PC-3 (cell line): ENCODE measurements at regions not wholly inside any gene's neighbourhood (a gene's known extent, or its start where the extent isn't known, plus 50 kb on each side); places are given as distances from the start of the nearest gene placed in this dataset.

ENCODE experiments used
- ATAC-seq: fragments of 200-7000 bp; cut with Tn5 transposase; 2 replicates; pipeline ENCODE4 v1.9.1; 2020; ENCODE audit warnings: mild to moderate bottlenecking, moderate library complexity
- BruUV-seq: library from RNA; stranded (reverse); fragments of 400-500 nt; replicated peaks from 2 replicates; lab custom pipeline; 2021; lab: Mats Ljungman, UMichigan
- CTCF ChIA-PET: fragments of 300-600 bp; sonication (Branson Sonifier 250); formaldehyde crosslinking; loops from one replicate; lab custom pipeline; 2022; ENCODE audit warnings: antibody characterized with exemption; lab: Charles Lee
- POLR2A ChIA-PET: fragments of 300-600 bp; sonication (Branson Sonifier 250); formaldehyde crosslinking; loops from one replicate; lab custom pipeline; 2022; ENCODE audit warnings: antibody characterized with exemption; ENCODE audit not compliant: unreplicated experiment; lab: Charles Lee
- DNase-seq: peaks from one replicate; pipeline ENCODE4 v3.0.0-alpha.2; 2015
- H2AFZ ChIP-seq: fragments of 300-600 bp; sonication (generic); 2 replicates; pipeline ENCODE4 v1.6.0; 2016; ENCODE audit warnings: antibody characterized with exemption, low read length
- H3F3A ChIP-seq: fragments of 300-600 bp; sonication (generic); one replicate; pipeline ENCODE4 v1.6.0; 2017; ENCODE audit warnings: antibody characterized with exemption, low read length, control low read depth, mild to moderate bottlenecking; ENCODE audit not compliant: unreplicated experiment
- H3K27ac ChIP-seq: fragments of 300-600 bp; sonication (generic); 2 replicates; pipeline ENCODE4 v1.5.1; 2016; ENCODE audit warnings: mild to moderate bottlenecking, low read length
- H3K27me3 ChIP-seq: fragments of 300-600 bp; sonication (generic); 2 replicates; pipeline ENCODE4 v1.6.1; 2016; ENCODE audit warnings: low read length, mixed read lengths
- H3K36me3 ChIP-seq: fragments of 300-600 bp; sonication (generic); 2 replicates; pipeline ENCODE4 v1.6.1; 2016; ENCODE audit warnings: low read depth, mixed run types, low read length, mixed read lengths
- H3K4me1 ChIP-seq: fragments of 300-600 bp; sonication (generic); 2 replicates; pipeline ENCODE4 v1.5.1; 2016; ENCODE audit warnings: low read length; ENCODE audit not compliant: insufficient read depth
- H3K4me2 ChIP-seq: fragments of 300-600 bp; sonication (generic); 2 replicates; pipeline ENCODE4 v1.6.0; 2016; ENCODE audit warnings: low read length
- H3K4me3 ChIP-seq: fragments of 300-600 bp; sonication (generic); 2 replicates; pipeline ENCODE4 v1.5.1; 2016; ENCODE audit warnings: mild to moderate bottlenecking, low read length, mixed read lengths
- H3K79me2 ChIP-seq: fragments of 300-600 bp; sonication (generic); 2 replicates; pipeline ENCODE4 v1.6.1; 2017; ENCODE audit warnings: low read length, mixed read lengths
- H3K9ac ChIP-seq: fragments of 300-600 bp; sonication (generic); 2 replicates; pipeline ENCODE4 v1.6.0; 2016; ENCODE audit warnings: mild to moderate bottlenecking, low read length
- H3K9me2 ChIP-seq: fragments of 300-600 bp; sonication (generic); replicated peaks from 2 replicates; pipeline ENCODE4 v1.6.1; 2016; ENCODE audit warnings: mixed run types, low read length, mixed read lengths
- H3K9me3 ChIP-seq: fragments of 300-600 bp; sonication (generic); 2 replicates; pipeline ENCODE4 v1.6.1; 2016; ENCODE audit warnings: low read length, mixed read lengths
- H4K20me1 ChIP-seq: fragments of 300-600 bp; sonication (generic); 2 replicates; pipeline ENCODE4 v1.6.1; 2016; ENCODE audit warnings: low read length, mixed read lengths
- EZH2 ChIP-seq: fragments of 300-600 bp; sonication (generic); IDR thresholded peaks from one replicate; pipeline ENCODE4 v1.6.1; 2017; ENCODE audit warnings: antibody characterized with exemption, mild to moderate bottlenecking, low read length; ENCODE audit not compliant: unreplicated experiment
- EZH2phosphoT487 ChIP-seq: fragments of 300-600 bp; sonication (generic); IDR thresholded peaks from 2 replicates; pipeline ENCODE4 v1.6.1; 2018; ENCODE audit warnings: mild to moderate bottlenecking, antibody characterized with exemption, low read length, borderline replicate concordance
- intact Hi-C: fragments of 100-400 bp; cut with micrococcal nuclease; formaldehyde crosslinking; loops from 2 replicates; pipeline ENCODE4 v1.9.0; 2023
- TF ChIP-seq, protein P1 (sequence below): fragments of 300-600 bp; sonication (generic); conservative IDR thresholded peaks from 2 replicates; pipeline ENCODE4 v1.5.1; 2017; ENCODE audit warnings: antibody characterized with exemption, low read depth, mild to moderate bottlenecking, low read length

DNA sequence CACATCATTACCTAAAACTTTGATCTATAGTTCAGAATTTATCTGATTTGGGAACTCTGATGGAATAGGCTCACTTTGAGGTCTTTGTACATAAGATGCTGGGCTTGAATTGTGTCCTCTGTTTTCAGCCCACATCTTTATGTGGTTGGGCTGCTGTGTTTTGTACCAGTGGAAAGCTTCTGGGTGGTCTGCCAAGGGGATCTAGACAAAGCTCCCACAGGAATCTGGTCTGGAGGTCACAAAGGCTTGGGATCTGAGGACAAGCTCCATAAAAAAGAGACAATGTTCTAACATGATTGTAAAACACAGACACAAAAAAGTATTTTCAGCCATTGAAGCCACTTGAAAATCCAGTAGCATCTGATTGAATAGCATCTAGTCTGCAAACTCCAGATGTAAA lies 393.5 kb upstream of the PITX2 start:
- no peak for DNase-seq
- H3K4me3 ChIP-seq: no peak overlapping the region
- H2AFZ ChIP-seq: no peak overlapping the region
- no peaks in the 10 kb centered on the region for H3F3A ChIP-seq
- TF ChIP-seq EZH2phosphoT487 (no peak), EZH2 (no peak)
- TF ChIP-seq, protein P1, sequence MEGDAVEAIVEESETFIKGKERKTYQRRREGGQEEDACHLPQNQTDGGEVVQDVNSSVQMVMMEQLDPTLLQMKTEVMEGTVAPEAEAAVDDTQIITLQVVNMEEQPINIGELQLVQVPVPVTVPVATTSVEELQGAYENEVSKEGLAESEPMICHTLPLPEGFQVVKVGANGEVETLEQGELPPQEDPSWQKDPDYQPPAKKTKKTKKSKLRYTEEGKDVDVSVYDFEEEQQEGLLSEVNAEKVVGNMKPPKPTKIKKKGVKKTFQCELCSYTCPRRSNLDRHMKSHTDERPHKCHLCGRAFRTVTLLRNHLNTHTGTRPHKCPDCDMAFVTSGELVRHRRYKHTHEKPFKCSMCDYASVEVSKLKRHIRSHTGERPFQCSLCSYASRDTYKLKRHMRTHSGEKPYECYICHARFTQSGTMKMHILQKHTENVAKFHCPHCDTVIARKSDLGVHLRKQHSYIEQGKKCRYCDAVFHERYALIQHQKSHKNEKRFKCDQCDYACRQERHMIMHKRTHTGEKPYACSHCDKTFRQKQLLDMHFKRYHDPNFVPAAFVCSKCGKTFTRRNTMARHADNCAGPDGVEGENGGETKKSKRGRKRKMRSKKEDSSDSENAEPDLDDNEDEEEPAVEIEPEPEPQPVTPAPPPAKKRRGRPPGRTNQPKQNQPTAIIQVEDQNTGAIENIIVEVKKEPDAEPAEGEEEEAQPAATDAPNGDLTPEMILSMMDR: no peak
- H3K79me2 ChIP-seq: no peaks in the 10 kb centered on the region
- intact Hi-C loops: no loop called here
- CTCF ChIA-PET: no interaction called here
- no peak overlapping the region for H3K4me2 ChIP-seq
- no peaks in the 10 kb centered on the region for H3K36me3 ChIP-seq
- no peak overlapping the region for H3K9ac ChIP-seq
- H3K27ac ChIP-seq: no peak overlapping the region
- ATAC-seq: no peak
- peaks cover 29% of the 10 kb centered on the region for H3K27me3 ChIP-seq
- BruUV-seq: no TSS peak
- POLR2A ChIA-PET: no interaction called here
- no peaks in the 10 kb centered on the region for H4K20me1 ChIP-seq
- no peaks in the 10 kb centered on the region for H3K9me3 ChIP-seq
- H3K9me2 ChIP-seq: no peaks in the 10 kb centered on the region
- no peaks in the 10 kb centered on the region for H3K4me1 ChIP-seq

DNA sequence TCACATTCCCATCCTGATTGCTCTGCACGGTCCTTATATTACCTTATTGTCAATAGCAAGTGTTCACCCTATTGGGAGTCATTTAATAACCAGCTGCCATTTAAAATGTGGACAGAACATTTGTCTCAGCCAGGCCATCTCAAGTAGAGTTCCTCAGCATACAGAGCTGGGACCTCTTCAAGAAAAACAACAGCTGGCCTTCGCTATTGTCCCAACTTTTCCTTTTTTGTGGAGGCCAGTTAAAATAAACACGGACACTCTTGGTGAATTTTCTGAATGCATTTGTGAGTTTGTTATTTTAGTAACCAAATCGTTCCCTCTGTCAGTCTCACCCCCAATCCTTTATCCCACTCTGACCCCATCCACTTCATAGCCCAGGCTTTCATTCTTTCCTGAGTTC lies 395.3 kb upstream of the PITX2 start:
- no peaks in the 10 kb centered on the region for H3K79me2 ChIP-seq
- CTCF ChIA-PET: no interaction called here
- no peak overlapping the region for H3K27ac ChIP-seq
- no peaks in the 10 kb centered on the region for H3K9me2 ChIP-seq
- H3K9ac ChIP-seq: no peak overlapping the region
- H3K9me3 ChIP-seq: no peaks in the 10 kb centered on the region
- TF ChIP-seq EZH2phosphoT487 (no peak), EZH2 (no peak)
- TF ChIP-seq, protein P1: no peak
- no peak overlapping the region for H3K4me2 ChIP-seq
- no peak overlapping the region for H3K4me3 ChIP-seq
- no peak overlapping the region for H2AFZ ChIP-seq
- H3K36me3 ChIP-seq: no peaks in the 10 kb centered on the region
- ATAC-seq (no peak), DNase-seq (no peak)
- BruUV-seq: no TSS peak
- peaks cover 30% of the 10 kb centered on the region for H3K27me3 ChIP-seq
- POLR2A ChIA-PET: no interaction called here
- intact Hi-C loops: no loop called here
- no peaks in the 10 kb centered on the region for H3K4me1 ChIP-seq
- no peaks in the 10 kb centered on the region for H3F3A ChIP-seq
- H4K20me1 ChIP-seq: no peaks in the 10 kb centered on the region

DNA sequence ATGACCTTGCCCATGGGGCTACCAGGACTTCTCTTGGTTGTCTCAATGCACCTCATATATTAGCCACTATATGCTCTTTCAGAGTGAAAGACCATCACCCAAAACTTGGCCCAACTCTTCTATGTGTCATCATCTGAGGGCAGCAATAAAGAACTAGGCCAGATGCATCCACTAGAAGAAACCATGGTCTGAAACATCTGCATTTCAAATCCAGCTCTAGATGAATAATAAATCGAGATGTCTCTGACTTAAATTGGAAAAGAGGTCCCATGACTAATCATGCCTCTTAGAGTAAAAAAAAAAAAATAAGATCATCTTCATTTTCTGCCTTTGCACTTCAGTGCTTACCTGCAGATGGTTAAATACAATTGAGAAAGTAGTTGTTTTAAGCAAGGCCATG lies 397.6 kb upstream of the PITX2 start:
- Histone ChIP-seq H3K9me2 (no peaks in the 10 kb centered on the region), H4K20me1 (no peaks in the 10 kb centered on the region), H3K27me3 (peaks cover 24% of the 10 kb centered on the region), H3K4me3 (no peak overlapping the region), H3K79me2 (no peaks in the 10 kb centered on the region), H3K27ac (no peak overlapping the region), H3F3A (no peaks in the 10 kb centered on the region), H3K36me3 (no peaks in the 10 kb centered on the region), H2AFZ (no peak overlapping the region), H3K4me1 (no peaks in the 10 kb centered on the region), H3K9me3 (no peaks in the 10 kb centered on the region), H3K9ac (no peak overlapping the region), H3K4me2 (no peak overlapping the region)
- CTCF ChIA-PET: no interaction called here
- ATAC-seq: no peak
- intact Hi-C loops: no loop called here
- TF ChIP-seq, protein P1: no peak
- TF ChIP-seq EZH2phosphoT487 (no peak), EZH2 (no peak)
- BruUV-seq: no TSS peak
- POLR2A ChIA-PET: no interaction called here
- no peak for DNase-seq
